ENCODE measurements at regions not wholly inside any gene's neighbourhood (a gene's known extent, or its start where the extent isn't known, plus 50 kb on each side); places are given as distances from the start of the nearest gene placed in this dataset.

DNA sequence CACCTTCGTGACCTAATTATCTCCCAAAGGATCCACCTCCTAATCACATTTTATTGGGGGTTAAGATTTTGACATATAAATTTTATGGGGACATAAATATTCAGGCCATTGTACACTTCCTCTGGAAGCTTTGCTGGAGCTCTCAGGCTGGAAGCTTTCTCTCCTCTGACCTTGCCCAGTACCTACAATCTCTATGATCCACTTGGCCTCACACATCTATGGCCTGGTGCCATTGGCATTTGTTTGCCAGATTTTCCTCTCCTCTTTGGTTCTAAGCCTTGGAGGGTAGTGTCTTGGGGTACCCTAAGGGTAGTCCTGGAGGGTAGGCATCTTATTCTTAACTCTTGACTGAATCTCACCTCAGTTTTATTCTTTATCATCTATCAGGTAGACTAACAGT, 79.0 kb downstream of the HLX start:
- H4K20me1 ChIP-seq (ENCODE audit: control insufficient read depth, insufficient read depth): no peaks in the 10 kb centered on the region
- no peak overlapping the region for H2AFZ ChIP-seq (ENCODE audit: control insufficient read depth, low read depth, low read length)
- intact Hi-C loops (cut with micrococcal nuclease; ENCODE audit: unreplicated experiment): no loop called here

DNA sequence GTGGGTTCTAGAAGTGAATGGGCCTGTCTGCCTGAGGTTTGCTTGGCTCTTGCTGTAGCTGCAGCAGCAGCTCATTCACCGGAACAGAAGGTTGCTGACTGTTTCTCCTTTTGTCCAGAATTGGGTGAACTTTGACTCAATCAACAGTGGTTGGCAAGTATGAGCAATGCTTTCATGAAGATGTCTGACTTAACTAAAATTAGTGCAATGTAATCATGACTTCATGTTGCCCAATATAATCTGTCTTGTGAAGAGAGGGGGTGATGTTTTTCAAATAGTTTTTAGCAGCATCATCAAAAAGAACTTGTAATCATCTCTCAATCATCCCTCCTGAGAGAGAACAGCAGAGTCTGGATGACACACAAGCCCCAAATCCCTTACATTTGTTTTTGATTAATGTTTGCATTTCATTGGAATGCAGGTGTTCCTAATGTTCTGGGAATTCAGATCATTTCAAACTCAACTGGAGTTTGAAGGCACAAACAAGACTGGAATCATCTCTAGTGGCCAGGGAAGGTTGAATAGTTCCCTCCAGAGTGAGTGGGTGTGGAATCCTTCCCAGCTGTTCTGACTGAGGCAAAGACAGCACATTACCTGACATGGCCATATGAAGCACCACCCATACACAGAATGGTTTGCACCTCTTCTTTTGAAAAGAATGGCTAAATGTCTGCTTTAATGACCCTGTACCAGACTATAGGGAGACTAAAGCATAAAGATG, 82.9 kb downstream of the HLX start:
- peak; percentile 79 for ATAC-seq
- peak; percentile 23 for TF ChIP-seq MEF2B (IDR thresholded peaks at IDR 0.05; ENCODE audit: partially characterized antibody, poor library complexity, severe bottlenecking)
- TF ChIP-seq, protein P1, sequence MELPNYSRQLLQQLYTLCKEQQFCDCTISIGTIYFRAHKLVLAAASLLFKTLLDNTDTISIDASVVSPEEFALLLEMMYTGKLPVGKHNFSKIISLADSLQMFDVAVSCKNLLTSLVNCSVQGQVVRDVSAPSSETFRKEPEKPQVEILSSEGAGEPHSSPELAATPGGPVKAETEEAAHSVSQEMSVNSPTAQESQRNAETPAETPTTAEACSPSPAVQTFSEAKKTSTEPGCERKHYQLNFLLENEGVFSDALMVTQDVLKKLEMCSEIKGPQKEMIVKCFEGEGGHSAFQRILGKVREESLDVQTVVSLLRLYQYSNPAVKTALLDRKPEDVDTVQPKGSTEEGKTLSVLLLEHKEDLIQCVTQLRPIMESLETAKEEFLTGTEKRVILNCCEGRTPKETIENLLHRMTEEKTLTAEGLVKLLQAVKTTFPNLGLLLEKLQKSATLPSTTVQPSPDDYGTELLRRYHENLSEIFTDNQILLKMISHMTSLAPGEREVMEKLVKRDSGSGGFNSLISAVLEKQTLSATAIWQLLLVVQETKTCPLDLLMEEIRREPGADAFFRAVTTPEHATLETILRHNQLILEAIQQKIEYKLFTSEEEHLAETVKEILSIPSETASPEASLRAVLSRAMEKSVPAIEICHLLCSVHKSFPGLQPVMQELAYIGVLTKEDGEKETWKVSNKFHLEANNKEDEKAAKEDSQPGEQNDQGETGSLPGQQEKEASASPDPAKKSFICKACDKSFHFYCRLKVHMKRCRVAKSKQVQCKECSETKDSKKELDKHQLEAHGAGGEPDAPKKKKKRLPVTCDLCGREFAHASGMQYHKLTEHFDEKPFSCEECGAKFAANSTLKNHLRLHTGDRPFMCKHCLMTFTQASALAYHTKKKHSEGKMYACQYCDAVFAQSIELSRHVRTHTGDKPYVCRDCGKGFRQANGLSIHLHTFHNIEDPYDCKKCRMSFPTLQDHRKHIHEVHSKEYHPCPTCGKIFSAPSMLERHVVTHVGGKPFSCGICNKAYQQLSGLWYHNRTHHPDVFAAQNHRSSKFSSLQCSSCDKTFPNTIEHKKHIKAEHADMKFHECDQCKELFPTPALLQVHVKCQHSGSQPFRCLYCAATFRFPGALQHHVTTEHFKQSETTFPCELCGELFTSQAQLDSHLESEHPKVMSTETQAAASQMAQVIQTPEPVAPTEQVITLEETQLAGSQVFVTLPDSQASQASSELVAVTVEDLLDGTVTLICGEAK (IDR thresholded peaks at IDR 0.05; ENCODE audit: borderline replicate concordance): no peak
- TF ChIP-seq, protein P2, sequence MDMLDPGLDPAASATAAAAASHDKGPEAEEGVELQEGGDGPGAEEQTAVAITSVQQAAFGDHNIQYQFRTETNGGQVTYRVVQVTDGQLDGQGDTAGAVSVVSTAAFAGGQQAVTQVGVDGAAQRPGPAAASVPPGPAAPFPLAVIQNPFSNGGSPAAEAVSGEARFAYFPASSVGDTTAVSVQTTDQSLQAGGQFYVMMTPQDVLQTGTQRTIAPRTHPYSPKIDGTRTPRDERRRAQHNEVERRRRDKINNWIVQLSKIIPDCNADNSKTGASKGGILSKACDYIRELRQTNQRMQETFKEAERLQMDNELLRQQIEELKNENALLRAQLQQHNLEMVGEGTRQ (IDR thresholded peaks at IDR 0.05; ENCODE audit: borderline replicate concordance, low read depth, low read length): no peak
- TF ChIP-seq JUNB (IDR thresholded peaks at IDR 0.05): peak; percentile 32; the same call in 1 of the 2 replicates
- TF ChIP-seq ATF7 (IDR thresholded peaks at IDR 0.05; ENCODE audit: low read depth): peak; percentile 57
- TF ChIP-seq CREM (IDR thresholded peaks at IDR 0.05; ENCODE audit: low read depth): peak; percentile 56

More for the DNA sequence above, 79.0 kb downstream of the HLX start:
- Histone ChIP-seq H3K9ac (ENCODE audit: control insufficient read depth, insufficient read depth, low read length) (no peak overlapping the region), H3K9me3 (replicated peaks; ENCODE audit: control insufficient read depth, insufficient read depth, low read length) (no peaks in the 10 kb centered on the region), H3K27me3 (replicated peaks in 1 of 2; ENCODE audit: control insufficient read depth in 2 of 2, insufficient read depth in 2 of 2, low read length in 1 of 2) (no peaks in the 10 kb centered on the region), H3K36me3 (ENCODE audit: control insufficient read depth in 2 of 2, insufficient read depth in 2 of 2, low read length in 1 of 2) (no peaks in the 10 kb centered on the region), H3K4me2 (ENCODE audit: control insufficient read depth, insufficient read depth) (no peak overlapping the region), H3K4me1 (ENCODE audit: control insufficient read depth, insufficient read depth, low read length) (no peaks in the 10 kb centered on the region), H3K27ac (ENCODE audit: control insufficient read depth, insufficient read depth) (no peak overlapping the region), H3K79me2 (ENCODE audit: control insufficient read depth, insufficient read depth, low read length) (no peaks in the 10 kb centered on the region), H3K4me3 (no peak overlapping the region)
- FAIRE-seq (no peak), ATAC-seq (no peak), DNase-seq (ENCODE audit: low read depth, low spot score) (no peak)
- ChIA-PET SMC1A (ENCODE audit: uncharacterized antibody, unreplicated experiment) (no interaction called here), POLR2A (no interaction called here), CTCF (no interaction called here), RAD21 (ENCODE audit: unreplicated experiment) (no interaction called here)
- no TSS peak for BruUV-seq (replicated peaks)
- TF ChIP-seq, protein P2 (IDR thresholded peaks at IDR 0.05; ENCODE audit: borderline replicate concordance, low read depth, low read length): no peak
- TF ChIP-seq CHD4 (IDR thresholded peaks at IDR 0.05) (no peak), STAT3 (IDR thresholded peaks at IDR 0.05; ENCODE audit: low read depth, low read length) (no peak), WRNIP1 (IDR thresholded peaks at IDR 0.05; ENCODE audit: borderline replicate concordance, low read depth, low read length) (no peak), SUZ12 (IDR thresholded peaks at IDR 0.05; ENCODE audit: unreplicated experiment) (no peak), SMAD1 (IDR thresholded peaks at IDR 0.05; ENCODE audit: low read depth, partially characterized antibody) (no peak)
- 7% methylated on average over 1 of the region's 1 CpG for WGBS (ENCODE audit: insufficient coverage, insufficient replicate concordance, low lambda C conversion rate, missing lambda C conversion rate)
- in situ Hi-C loops (cut with MboI): no loop called here

More for the DNA sequence above, 82.9 kb downstream of the HLX start:
- ChIA-PET CTCF (interaction anchor here (0.8 to 2.2 kb wide), 3 partner anchors 8 to 31 kb away, joined by 3 to 8 read pairs (median 3); no protein-coding TSS in a partner anchor), SMC1A (ENCODE audit: uncharacterized antibody, unreplicated experiment) (interaction anchor here (0.6 to 1.6 kb wide), 10 partner anchors 9 to 240 kb away, joined by 3 to 4 read pairs (median 3); no protein-coding TSS in a partner anchor), RAD21 (ENCODE audit: unreplicated experiment) (interaction anchor here (1.0 to 1.5 kb wide), 3 partner anchors 7 to 241 kb away, joined by 3 to 5 read pairs (median 5); no protein-coding TSS in a partner anchor), POLR2A (no interaction called here)
- Histone ChIP-seq H4K20me1 (ENCODE audit: control insufficient read depth, insufficient read depth) (no peaks in the 10 kb centered on the region), H2AFZ (ENCODE audit: control insufficient read depth, low read depth, low read length) (no peak overlapping the region), H3K4me1 (ENCODE audit: control insufficient read depth, insufficient read depth, low read length) (no peaks in the 10 kb centered on the region), H3K9me3 (replicated peaks; ENCODE audit: control insufficient read depth, insufficient read depth, low read length) (no peaks in the 10 kb centered on the region), H3K27me3 (replicated peaks in 1 of 2; ENCODE audit: control insufficient read depth in 2 of 2, insufficient read depth in 2 of 2, low read length in 1 of 2) (no peaks in the 10 kb centered on the region), H3K9ac (ENCODE audit: control insufficient read depth, insufficient read depth, low read length) (no peak overlapping the region), H3K4me3 (no peak overlapping the region), H3K79me2 (ENCODE audit: control insufficient read depth, insufficient read depth, low read length) (no peaks in the 10 kb centered on the region), H3K27ac (ENCODE audit: control insufficient read depth, insufficient read depth) (no peak overlapping the region), H3K4me2 (ENCODE audit: control insufficient read depth, insufficient read depth) (no peak overlapping the region), H3K36me3 (ENCODE audit: control insufficient read depth in 2 of 2, insufficient read depth in 2 of 2, low read length in 1 of 2) (no peaks in the 10 kb centered on the region)
- FAIRE-seq: no peak
- no peak for DNase-seq (ENCODE audit: low read depth, low spot score)
- BruUV-seq (replicated peaks): no TSS peak
- intact Hi-C loops (cut with micrococcal nuclease; ENCODE audit: unreplicated experiment): no loop called here
- WGBS (ENCODE audit: insufficient coverage, insufficient replicate concordance, low lambda C conversion rate, missing lambda C conversion rate): 6% methylated on average over 1 of the region's 1 CpG
- in situ Hi-C loops (cut with MboI): no loop called here
